ENCODE measurements at regions not wholly inside any gene's neighbourhood (a gene's known extent, or its start where the extent isn't known, plus 50 kb on each side); places are given as distances from the start of the nearest gene placed in this dataset.

- TF ChIP-seq CTCF (IDR thresholded peaks at IDR 0.05 in 8 of 11, conservative IDR thresholded peaks at IDR 0.05 in 3 of 11) (no peak), POLR2A (IDR thresholded peaks at IDR 0.05) (no peak)
These were observed 656.5 kb upstream of the SALL1 start for GRCh38 chr16:51807551-51807950.
